Upper lobe of left lung (tissue), 6 donors: ENCODE measurements at regions not wholly inside any gene's neighbourhood (a gene's known extent, or its start where the extent isn't known, plus 50 kb on each side); places are given as distances from the start of the nearest gene placed in this dataset.

Source experiments
- ATAC-seq, 2 donors: fragments of 200-7000 bp; cut with Tn5 transposase; one replicate each; pipeline ENCODE4 v1.9.1; 2022; ENCODE audit warnings: mild to moderate bottlenecking in 2 of 2, moderate library complexity in 2 of 2; ENCODE audit not compliant: low FRiP score in 2 of 2
- DNase-seq, 2 donors: peaks; one replicate each; pipeline ENCODE4 v3.0.0-alpha.2; 2019 to 2020
- H3K27ac ChIP-seq, 4 donors: fragments of 200-600 bp; sonication (generic); one replicate each; pipeline ENCODE4 v1.5.1; 2016 to 2019
- H3K27me3 ChIP-seq, 4 donors: fragments of 200-600 bp; sonication (generic); one replicate each; pipeline ENCODE4 v1.5.1; 2017 to 2019
- H3K36me3 ChIP-seq, 4 donors: fragments of 200-600 bp; sonication (generic); one replicate each; pipeline ENCODE4 v1.5.1; 2016 to 2019
- H3K4me1 ChIP-seq, 4 donors: fragments of 200-600 bp; sonication (generic); one replicate each; pipeline ENCODE4 v1.5.1; 2018 to 2019
- H3K4me3 ChIP-seq, 4 donors: fragments of 200-600 bp; sonication (generic); one replicate each; pipeline ENCODE4 v1.5.1; 2017 to 2019; ENCODE audit warnings: mild to moderate bottlenecking in 2 of 4, moderate library complexity in 1 of 4
- H3K9me3 ChIP-seq, 4 donors: fragments of 200-600 bp; sonication (generic); one replicate each; pipeline ENCODE4 v1.5.1; 2018 to 2019
- CTCF ChIP-seq, 6 experiments: fragments of 450-650 bp in 4 of 6; fragments of 200-600 bp in 2 of 6; sonication (generic) in 2 of 6; IDR thresholded peaks; one replicate each; pipeline ENCODE4 v1.5.1; 2016 to 2019; ENCODE audit warnings: antibody characterized with exemption in 6 of 6
- EP300 ChIP-seq, 4 donors: sonication (generic); formaldehyde crosslinking; IDR thresholded peaks; one replicate each; pipeline ENCODE4 v1.5.1; 2017; ENCODE audit warnings: antibody characterized with exemption in 4 of 4, control low read depth in 2 of 4
- POLR2A ChIP-seq, 4 donors: fragments of 450-650 bp; IDR thresholded peaks; one replicate each; pipeline ENCODE4 v1.5.1; 2016 to 2017; ENCODE audit warnings: antibody characterized with exemption in 4 of 4, mild to moderate bottlenecking in 2 of 4
- POLR2AphosphoS5 ChIP-seq, 2 donors: sonication (generic); formaldehyde crosslinking; IDR thresholded peaks; one replicate each; pipeline ENCODE4 v1.5.1; 2017; ENCODE audit warnings: antibody characterized with exemption in 2 of 2
- WGBS, 2 donors: methylation state at CpG; one replicate each; pipeline ENCODE4 v1.1.5; 2017 to 2018; 5-methylcytosine and 5-hydroxymethylcytosine counted together
- donor health status: DM: no; HTN: no; CAD: no; lungs with moderate emphysema.
- donor health status: DM: no; HTN: yes; CAD: no; lungs with severe emphysema.

GRCh38 chr15:69827751-69828150, 270.0 kb downstream of the TLE3 start:
- no peaks in the 10 kb centered on the region for H3K36me3 ChIP-seq
- H3K27ac ChIP-seq: no peak overlapping the region
- ATAC-seq (no peak), DNase-seq (no peak)
- no peak overlapping the region for H3K4me3 ChIP-seq
- H3K27me3 ChIP-seq: no peaks in the 10 kb centered on the region
- 100% methylated on average over 1 of the region's 1 CpG; no CpG with 5 or more reads in 1 of the 2 donors for WGBS, 2 donors
- TF ChIP-seq EP300 (IDR thresholded peaks at IDR 0.05): no peak
- no peak for TF ChIP-seq POLR2AphosphoS5 (IDR thresholded peaks at IDR 0.05)
- no peak for TF ChIP-seq CTCF (IDR thresholded peaks at IDR 0.05)
- TF ChIP-seq POLR2A (IDR thresholded peaks at IDR 0.05): no peak
- peaks cover 0 to 4% (median 0%) of the 10 kb centered on the region in 4 donors for H3K4me1 ChIP-seq
- H3K9me3 ChIP-seq: no peaks in the 10 kb centered on the region

DNA sequence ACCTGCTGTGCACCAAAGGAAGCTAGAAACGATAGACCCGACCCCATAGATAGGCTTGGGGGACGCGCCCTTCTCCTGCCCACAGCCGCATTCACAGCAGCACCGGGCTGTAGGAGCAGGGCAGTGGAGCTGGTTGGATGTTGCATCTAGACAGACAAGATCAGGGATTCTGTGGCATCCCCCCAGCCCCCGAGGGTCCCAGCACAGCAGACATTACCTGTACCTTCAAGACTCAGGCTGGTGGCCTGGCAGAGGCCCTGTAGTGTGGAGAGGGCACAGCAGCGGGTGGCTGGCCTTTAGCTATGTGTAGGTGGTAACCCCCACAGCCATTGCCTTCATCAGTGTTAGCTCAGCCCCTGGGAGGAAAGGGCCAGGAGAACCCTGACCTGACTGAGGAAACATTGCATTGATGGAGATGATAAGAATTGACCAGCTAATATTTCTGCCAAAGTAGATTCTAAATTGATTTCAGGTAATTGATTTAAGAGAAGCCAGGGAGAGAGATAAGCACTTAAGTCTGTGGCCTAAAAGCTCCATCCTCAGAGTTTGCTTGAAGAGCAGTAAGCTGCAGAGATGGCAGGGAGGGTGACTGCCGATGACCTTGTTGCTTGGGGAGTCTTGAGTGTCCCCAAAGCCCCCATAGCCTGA, 269.4 kb downstream of the TLE3 start:
- H3K36me3 ChIP-seq: no peaks in the 10 kb centered on the region
- peaks cover 0 to 4% (median 0%) of the 10 kb centered on the region in 4 donors for H3K4me1 ChIP-seq
- ATAC-seq: no peak
- no peak for DNase-seq
- no peak overlapping the region for H3K27ac ChIP-seq
- H3K9me3 ChIP-seq: no peaks in the 10 kb centered on the region
- 86 to 92% methylated on average over 6 to 9 of the region's 9 CpGs for WGBS, 2 donors
- no peaks in the 10 kb centered on the region for H3K27me3 ChIP-seq
- TF ChIP-seq POLR2A (IDR thresholded peaks at IDR 0.05) (no peak), CTCF (IDR thresholded peaks at IDR 0.05) (no peak), EP300 (IDR thresholded peaks at IDR 0.05) (no peak), POLR2AphosphoS5 (IDR thresholded peaks at IDR 0.05) (no peak)
- H3K4me3 ChIP-seq: no peak overlapping the region

DNA sequence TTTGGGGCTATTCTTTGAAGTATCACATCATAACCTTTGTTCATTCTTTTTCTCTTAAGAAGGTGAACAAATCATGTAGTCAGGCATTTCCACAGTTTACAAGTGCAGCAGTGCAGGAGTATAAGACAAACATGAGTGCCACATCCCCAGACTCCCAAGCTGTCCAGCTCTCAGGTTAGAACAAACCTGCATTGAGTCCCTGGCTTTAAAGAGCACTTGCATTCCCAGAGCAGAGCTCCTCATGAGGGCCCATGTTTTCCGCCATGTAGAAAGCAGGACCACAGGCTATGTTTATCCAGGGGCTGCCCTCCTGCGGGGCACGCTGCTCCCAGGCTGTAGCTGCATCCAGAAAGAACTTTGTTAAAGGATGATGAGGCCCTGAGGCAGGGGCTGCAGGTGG, 267.7 kb downstream of the TLE3 start:
- H3K4me1 ChIP-seq: peaks cover 0 to 4% (median 0%) of the 10 kb centered on the region in 4 donors
- WGBS, 2 donors: 67 to 100% methylated on average over 1 to 3 of the region's 3 CpGs
- DNase-seq: no peak
- H3K36me3 ChIP-seq: no peaks in the 10 kb centered on the region
- ATAC-seq: peak; percentile 4 to 18
- TF ChIP-seq POLR2A (IDR thresholded peaks at IDR 0.05) (no peak), EP300 (IDR thresholded peaks at IDR 0.05) (no peak), CTCF (IDR thresholded peaks at IDR 0.05) (no peak), POLR2AphosphoS5 (IDR thresholded peaks at IDR 0.05) (no peak)
- no peak overlapping the region for H3K4me3 ChIP-seq
- no peak overlapping the region for H3K27ac ChIP-seq
- no peaks in the 10 kb centered on the region for H3K27me3 ChIP-seq
- H3K9me3 ChIP-seq: no peaks in the 10 kb centered on the region

DNA sequence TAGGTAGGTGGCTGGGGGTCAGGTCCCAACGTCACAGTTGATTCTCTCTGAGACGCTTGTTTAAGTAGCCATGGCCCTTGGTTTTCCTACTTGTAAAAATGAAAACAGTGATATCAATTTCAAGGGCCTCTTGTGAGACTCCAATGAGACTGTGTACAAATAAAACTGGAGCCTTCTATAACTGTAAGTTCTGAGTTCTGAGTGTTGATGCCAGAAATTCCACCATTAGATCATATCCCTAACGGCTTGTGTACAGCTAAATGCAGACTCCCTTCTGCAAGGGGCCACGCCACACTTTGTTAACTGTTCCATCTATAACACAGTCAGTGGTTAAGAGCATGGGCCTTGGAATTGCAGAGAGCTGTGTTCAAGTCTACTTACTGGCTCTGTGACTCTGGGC, 267.3 kb downstream of the TLE3 start:
- WGBS, 2 donors: 83 to 84% methylated on average over 4 of the region's 4 CpGs
- H3K36me3 ChIP-seq: no peaks in the 10 kb centered on the region
- DNase-seq: no peak
- H3K27me3 ChIP-seq: no peaks in the 10 kb centered on the region
- H3K9me3 ChIP-seq: no peaks in the 10 kb centered on the region
- H3K4me3 ChIP-seq: no peak overlapping the region
- H3K27ac ChIP-seq: no peak overlapping the region
- peak; percentile 58 to 66 for ATAC-seq
- peaks cover 0 to 4% (median 0%) of the 10 kb centered on the region in 4 donors for H3K4me1 ChIP-seq
- TF ChIP-seq EP300 (IDR thresholded peaks at IDR 0.05): no peak
- TF ChIP-seq POLR2A (IDR thresholded peaks at IDR 0.05): no peak
- TF ChIP-seq CTCF (IDR thresholded peaks at IDR 0.05): no peak
- no peak for TF ChIP-seq POLR2AphosphoS5 (IDR thresholded peaks at IDR 0.05)

DNA sequence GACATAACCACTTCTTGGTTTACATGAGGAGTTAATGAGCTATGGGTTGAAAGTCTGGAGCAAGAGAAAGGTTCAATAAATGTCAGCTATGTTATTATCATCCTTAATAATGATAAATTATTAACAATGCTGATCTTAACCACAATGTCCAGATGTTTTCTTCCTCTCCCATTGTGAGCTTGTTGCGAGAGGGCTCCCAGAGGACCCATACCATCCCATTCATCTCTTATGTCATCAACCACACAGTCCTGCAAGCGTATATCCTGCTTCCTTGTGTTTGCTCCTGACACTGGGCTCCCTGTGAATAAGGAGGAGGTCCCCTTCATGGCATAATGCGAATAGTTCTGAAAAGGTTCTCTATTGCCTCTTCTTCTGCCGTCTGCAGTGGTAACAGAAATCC, 266.8 kb downstream of the TLE3 start:
- H3K9me3 ChIP-seq: no peaks in the 10 kb centered on the region
- no peaks in the 10 kb centered on the region for H3K36me3 ChIP-seq
- 89% methylated on average over 4 of the region's 4 CpGs for WGBS, 2 donors
- H3K27ac ChIP-seq: no peak overlapping the region
- no peak overlapping the region for H3K4me3 ChIP-seq
- DNase-seq (no peak), ATAC-seq (no peak)
- no peak for TF ChIP-seq POLR2A (IDR thresholded peaks at IDR 0.05)
- no peak for TF ChIP-seq EP300 (IDR thresholded peaks at IDR 0.05)
- TF ChIP-seq CTCF (IDR thresholded peaks at IDR 0.05): no peak
- TF ChIP-seq POLR2AphosphoS5 (IDR thresholded peaks at IDR 0.05): no peak
- no peaks in the 10 kb centered on the region for H3K27me3 ChIP-seq
- H3K4me1 ChIP-seq: peaks cover 0 to 4% (median 0%) of the 10 kb centered on the region in 4 donors
